ENCODE measurements at regions not wholly inside any gene's neighbourhood (a gene's known extent, or its start where the extent isn't known, plus 50 kb on each side); places are given as distances from the start of the nearest gene placed in this dataset.

GRCh38 chr22:23500508-23501260 is 79.4 kb downstream of the IGLL1 start:
- TF ChIP-seq CTCF (IDR thresholded peaks at IDR 0.05): no peak
- no peak for TF ChIP-seq SIN3A (IDR thresholded peaks at IDR 0.05; ENCODE audit: borderline replicate concordance, insufficient read depth, low read depth, low read length)
